ENCODE measurements at regions not wholly inside any gene's neighbourhood (a gene's known extent, or its start where the extent isn't known, plus 50 kb on each side); places are given as distances from the start of the nearest gene placed in this dataset.

- no peak overlapping the region for H3K9ac ChIP-seq (ENCODE audit: low read length)
- no peaks in the 10 kb centered on the region for H3K36me3 ChIP-seq (replicated peaks; ENCODE audit: low read depth, low read length)
- no peak overlapping the region for H3K4me2 ChIP-seq (ENCODE audit: low read length)
- no peaks in the 10 kb centered on the region for H3K79me2 ChIP-seq (ENCODE audit: low read length)
- TF ChIP-seq EZH2phosphoT487 (IDR thresholded peaks at IDR 0.05; ENCODE audit: low read depth), result no peak
- no peak for TF ChIP-seq CTCF (IDR thresholded peaks at IDR 0.05; ENCODE audit: low read depth, low read length)
- no peak overlapping the region for H2AFZ ChIP-seq (ENCODE audit: low read depth, low read length)
- H3K27me3 ChIP-seq (ENCODE audit: low read depth, low read length), result no peaks in the 10 kb centered on the region
- H4K20me1 ChIP-seq (ENCODE audit: insufficient read depth, low read length), result no peaks in the 10 kb centered on the region
- 0 out of 2 replicates have a peak, but pooled peaks cover 5% of the 10 kb centered on the region for H3K9me3 ChIP-seq (ENCODE audit: insufficient read depth, low read length)
- no peak overlapping the region for H3K4me3 ChIP-seq (ENCODE audit: low read length)
- H3K27ac ChIP-seq (ENCODE audit: low read length), result no peak overlapping the region
- H3K4me1 ChIP-seq (ENCODE audit: low read length), result peaks cover 15% of the 10 kb centered on the region
Measured at GRCh38 chr12:91999823-92000222, 145.8 kb downstream of the BTG1 start.

- H3K9me3 ChIP-seq (ENCODE audit: insufficient read depth, low read length), result 0 out of 2 replicates have a peak, but pooled peaks cover 5% of the 10 kb centered on the region
- 0 out of 2 replicates have a peak overlapping the region, but pooled peaks have one; percentile 1 for H2AFZ ChIP-seq (ENCODE audit: low read depth, low read length)
- TF ChIP-seq CTCF (IDR thresholded peaks at IDR 0.05; ENCODE audit: low read depth, low read length) (no peak), EZH2phosphoT487 (IDR thresholded peaks at IDR 0.05; ENCODE audit: low read depth) (no peak)
- H3K9ac ChIP-seq (ENCODE audit: low read length), result no peak overlapping the region
- no peaks in the 10 kb centered on the region for H3K27me3 ChIP-seq (ENCODE audit: low read depth, low read length)
- no peaks in the 10 kb centered on the region for H4K20me1 ChIP-seq (ENCODE audit: insufficient read depth, low read length)
- peak overlapping the region; percentile 49 for H3K4me2 ChIP-seq (ENCODE audit: low read length)
- H3K4me1 ChIP-seq (ENCODE audit: low read length), result peaks cover 15% of the 10 kb centered on the region
- no peaks in the 10 kb centered on the region for H3K36me3 ChIP-seq (replicated peaks; ENCODE audit: low read depth, low read length)
- no peaks in the 10 kb centered on the region for H3K79me2 ChIP-seq (ENCODE audit: low read length)
- H3K27ac ChIP-seq (ENCODE audit: low read length), result peak overlapping the region; percentile 35
- peak overlapping the region; percentile 22 for H3K4me3 ChIP-seq (ENCODE audit: low read length)
Measured at GRCh38 chr12:91998316-91998715, 147.3 kb downstream of the BTG1 start.

GRCh38 chr12:91994208-91994797 lies 151.3 kb downstream of the BTG1 start:
- Histone ChIP-seq H3K9ac (ENCODE audit: low read length) (no peak overlapping the region), H3K27me3 (ENCODE audit: low read depth, low read length) (no peaks in the 10 kb centered on the region), H3K4me3 (ENCODE audit: low read length) (no peak overlapping the region), H4K20me1 (ENCODE audit: insufficient read depth, low read length) (no peaks in the 10 kb centered on the region), H3K4me1 (ENCODE audit: low read length) (peaks cover 15% of the 10 kb centered on the region), H3K4me2 (ENCODE audit: low read length) (no peak overlapping the region), H3K9me3 (ENCODE audit: insufficient read depth, low read length) (no peaks in the 10 kb centered on the region), H3K36me3 (replicated peaks; ENCODE audit: low read depth, low read length) (no peaks in the 10 kb centered on the region), H2AFZ (ENCODE audit: low read depth, low read length) (no peak overlapping the region), H3K27ac (ENCODE audit: low read length) (no peak overlapping the region), H3K79me2 (ENCODE audit: low read length) (no peaks in the 10 kb centered on the region)
- no peak for TF ChIP-seq CTCF (IDR thresholded peaks at IDR 0.05; ENCODE audit: low read depth, low read length)
- TF ChIP-seq EZH2phosphoT487 (IDR thresholded peaks at IDR 0.05; ENCODE audit: low read depth), result no peak

- no peak overlapping the region for H3K4me2 ChIP-seq (ENCODE audit: low read length)
- H3K4me1 ChIP-seq (ENCODE audit: low read length), result peaks cover 10% of the 10 kb centered on the region
- no peak overlapping the region for H2AFZ ChIP-seq (ENCODE audit: low read depth, low read length)
- TF ChIP-seq EZH2phosphoT487 (IDR thresholded peaks at IDR 0.05; ENCODE audit: low read depth) (no peak), CTCF (IDR thresholded peaks at IDR 0.05; ENCODE audit: low read depth, low read length) (no peak)
- H3K9me3 ChIP-seq (ENCODE audit: insufficient read depth, low read length), result no peaks in the 10 kb centered on the region
- H3K9ac ChIP-seq (ENCODE audit: low read length), result no peak overlapping the region
- no peaks in the 10 kb centered on the region for H3K36me3 ChIP-seq (replicated peaks; ENCODE audit: low read depth, low read length)
- H3K79me2 ChIP-seq (ENCODE audit: low read length), result no peaks in the 10 kb centered on the region
- H3K27me3 ChIP-seq (ENCODE audit: low read depth, low read length), result no peaks in the 10 kb centered on the region
- no peaks in the 10 kb centered on the region for H4K20me1 ChIP-seq (ENCODE audit: insufficient read depth, low read length)
- H3K4me3 ChIP-seq (ENCODE audit: low read length), result no peak overlapping the region
- H3K27ac ChIP-seq (ENCODE audit: low read length), result no peak overlapping the region
Measured at GRCh38 chr12:91993287-91994017, 152.2 kb downstream of the BTG1 start.

All from OCI-LY3 (cell line).